IPS-18a (cell line): ENCODE measurements at regions not wholly inside any gene's neighbourhood (a gene's known extent, or its start where the extent isn't known, plus 50 kb on each side); places are given as distances from the start of the nearest gene placed in this dataset.

Source experiments
- H3K27ac ChIP-seq: one replicate; pipeline ENCODE4 v1.5.1; 2013; ENCODE audit warnings: low read length
- H3K27me3 ChIP-seq: one replicate; pipeline ENCODE4 v1.6.1; 2013; ENCODE audit warnings: mild to moderate bottlenecking, low read length; ENCODE audit not compliant: control insufficient read depth, insufficient read depth
- H3K36me3 ChIP-seq: one replicate; pipeline ENCODE4 v1.6.1; 2013; ENCODE audit warnings: low read depth, low read length; ENCODE audit not compliant: control insufficient read depth
- H3K4me1 ChIP-seq: one replicate; pipeline ENCODE4 v1.6.1; 2013; ENCODE audit warnings: low read depth, low read length; ENCODE audit not compliant: control insufficient read depth
- H3K4me3 ChIP-seq: one replicate; pipeline ENCODE4 v1.5.1; 2013; ENCODE audit warnings: low read length
- H3K9ac ChIP-seq: one replicate; pipeline ENCODE4 v1.6.1; 2013; ENCODE audit warnings: mild to moderate bottlenecking, low read length, moderate library complexity
- H3K9me3 ChIP-seq: one replicate; pipeline ENCODE4 v1.6.1; 2013; ENCODE audit warnings: low read depth, low read length; ENCODE audit not compliant: control insufficient read depth

DNA sequence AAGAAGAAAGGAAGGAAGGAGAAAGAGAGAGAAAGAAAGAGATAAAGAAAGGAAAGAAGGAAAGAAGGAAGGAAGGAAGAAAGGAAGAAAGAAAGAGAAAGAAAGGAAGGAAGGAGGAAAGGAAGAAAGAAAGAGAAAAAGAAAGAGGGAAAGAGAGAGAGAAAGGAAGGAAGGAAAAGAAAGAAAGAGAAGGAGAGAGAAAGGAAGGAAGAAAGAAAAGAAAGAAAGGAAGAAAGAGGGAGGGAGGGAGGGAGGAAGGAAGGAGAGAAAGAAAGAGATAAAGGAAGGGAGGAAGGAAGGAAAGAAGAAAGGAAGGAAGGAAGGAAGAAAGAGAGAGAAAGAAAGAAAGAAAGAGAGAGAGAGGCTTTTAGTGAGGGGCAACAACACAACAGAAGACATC is 135.1 kb upstream of the VSTM2B start:
- no peaks in the 10 kb centered on the region for H3K36me3 ChIP-seq
- H3K9ac ChIP-seq, result no peak overlapping the region
- no peak overlapping the region for H3K4me3 ChIP-seq
- no peaks in the 10 kb centered on the region for H3K9me3 ChIP-seq
- H3K27ac ChIP-seq, result no peak overlapping the region
- H3K27me3 ChIP-seq, result no peaks in the 10 kb centered on the region
- peaks cover 8% of the 10 kb centered on the region for H3K4me1 ChIP-seq

DNA sequence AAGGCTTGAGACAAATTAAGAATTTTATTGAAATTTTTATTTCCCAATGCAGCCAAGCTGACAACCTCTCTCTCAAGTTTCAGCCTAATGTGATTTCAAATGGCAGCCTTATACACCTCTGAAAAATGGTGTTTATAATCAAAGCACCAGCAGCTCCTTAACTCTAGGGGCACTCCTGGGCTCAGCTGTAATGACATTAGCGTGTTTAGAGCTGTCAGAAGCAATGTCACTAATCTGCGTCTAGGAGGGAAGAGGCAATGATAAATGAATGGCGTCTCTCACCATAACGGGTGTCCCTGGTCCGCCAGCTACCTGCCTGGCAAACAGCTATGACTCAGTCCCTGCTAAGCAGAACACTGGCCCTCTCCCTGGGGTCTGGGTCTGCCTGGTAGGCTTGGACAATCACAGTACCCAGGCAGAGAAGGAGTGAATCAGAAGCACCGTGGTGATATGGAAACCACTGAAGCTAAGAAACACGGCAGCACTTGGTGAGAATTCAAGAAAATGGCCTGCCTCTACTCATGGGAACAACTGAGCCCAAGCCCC is 131.8 kb upstream of the VSTM2B start:
- no peak overlapping the region for H3K9ac ChIP-seq
- H3K27ac ChIP-seq, result no peak overlapping the region
- no peaks in the 10 kb centered on the region for H3K27me3 ChIP-seq
- peaks cover 8% of the 10 kb centered on the region for H3K4me1 ChIP-seq
- no peaks in the 10 kb centered on the region for H3K9me3 ChIP-seq
- H3K4me3 ChIP-seq, result no peak overlapping the region
- no peaks in the 10 kb centered on the region for H3K36me3 ChIP-seq

- Histone ChIP-seq H3K4me3 (no peak overlapping the region), H3K27ac (no peak overlapping the region), H3K27me3 (no peaks in the 10 kb centered on the region), H3K4me1 (peaks cover 12% of the 10 kb centered on the region), H3K9me3 (no peaks in the 10 kb centered on the region), H3K9ac (no peak overlapping the region), H3K36me3 (no peaks in the 10 kb centered on the region)
Observed at GRCh38 chr19:29395111-29395733, 130.6 kb upstream of the VSTM2B start.

- Histone ChIP-seq H3K4me1 (peaks cover 12% of the 10 kb centered on the region), H3K36me3 (no peaks in the 10 kb centered on the region), H3K4me3 (no peak overlapping the region), H3K27ac (no peak overlapping the region), H3K27me3 (no peaks in the 10 kb centered on the region), H3K9ac (no peak overlapping the region), H3K9me3 (no peaks in the 10 kb centered on the region)
Observed at GRCh38 chr19:29395734-29396414, 129.9 kb upstream of the VSTM2B start.

GRCh38 chr19:29396925-29397324 is 128.9 kb upstream of the VSTM2B start:
- Histone ChIP-seq H3K9ac (no peak overlapping the region), H3K27ac (no peak overlapping the region), H3K9me3 (no peaks in the 10 kb centered on the region), H3K36me3 (no peaks in the 10 kb centered on the region), H3K4me1 (peaks cover 12% of the 10 kb centered on the region), H3K27me3 (no peaks in the 10 kb centered on the region), H3K4me3 (no peak overlapping the region)

GRCh38 chr19:29397748-29398147 is 128.0 kb upstream of the VSTM2B start:
- H3K4me3 ChIP-seq, result no peak overlapping the region
- H3K9me3 ChIP-seq, result no peaks in the 10 kb centered on the region
- H3K9ac ChIP-seq, result no peak overlapping the region
- no peaks in the 10 kb centered on the region for H3K27me3 ChIP-seq
- peaks cover 12% of the 10 kb centered on the region for H3K4me1 ChIP-seq
- no peak overlapping the region for H3K27ac ChIP-seq
- no peaks in the 10 kb centered on the region for H3K36me3 ChIP-seq

DNA sequence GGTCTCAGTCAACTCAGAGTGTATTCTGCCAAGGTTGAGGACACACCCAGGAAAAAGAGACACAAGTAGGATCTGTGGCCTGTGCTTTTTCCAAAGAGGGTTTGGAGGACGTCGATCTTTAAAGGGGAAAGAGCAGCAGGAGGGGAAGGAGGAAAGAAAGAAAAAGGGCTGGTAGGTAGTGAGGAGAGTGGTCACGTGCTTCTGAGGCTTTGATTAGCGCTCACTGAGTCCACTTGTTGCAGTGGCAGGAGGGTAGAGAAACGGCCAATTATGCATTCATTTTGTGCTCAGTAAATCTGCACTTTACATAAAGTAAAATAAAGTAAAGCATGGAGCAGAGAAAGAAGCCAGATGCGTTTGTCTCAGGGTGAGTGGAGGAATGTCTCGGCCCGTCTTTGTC is 126.0 kb upstream of the VSTM2B start:
- no peaks in the 10 kb centered on the region for H3K36me3 ChIP-seq
- H3K4me3 ChIP-seq, result no peak overlapping the region
- H3K9ac ChIP-seq, result no peak overlapping the region
- H3K9me3 ChIP-seq, result no peaks in the 10 kb centered on the region
- H3K27me3 ChIP-seq, result peaks cover 8% of the 10 kb centered on the region
- H3K4me1 ChIP-seq, result peaks cover 10% of the 10 kb centered on the region
- no peak overlapping the region for H3K27ac ChIP-seq

DNA sequence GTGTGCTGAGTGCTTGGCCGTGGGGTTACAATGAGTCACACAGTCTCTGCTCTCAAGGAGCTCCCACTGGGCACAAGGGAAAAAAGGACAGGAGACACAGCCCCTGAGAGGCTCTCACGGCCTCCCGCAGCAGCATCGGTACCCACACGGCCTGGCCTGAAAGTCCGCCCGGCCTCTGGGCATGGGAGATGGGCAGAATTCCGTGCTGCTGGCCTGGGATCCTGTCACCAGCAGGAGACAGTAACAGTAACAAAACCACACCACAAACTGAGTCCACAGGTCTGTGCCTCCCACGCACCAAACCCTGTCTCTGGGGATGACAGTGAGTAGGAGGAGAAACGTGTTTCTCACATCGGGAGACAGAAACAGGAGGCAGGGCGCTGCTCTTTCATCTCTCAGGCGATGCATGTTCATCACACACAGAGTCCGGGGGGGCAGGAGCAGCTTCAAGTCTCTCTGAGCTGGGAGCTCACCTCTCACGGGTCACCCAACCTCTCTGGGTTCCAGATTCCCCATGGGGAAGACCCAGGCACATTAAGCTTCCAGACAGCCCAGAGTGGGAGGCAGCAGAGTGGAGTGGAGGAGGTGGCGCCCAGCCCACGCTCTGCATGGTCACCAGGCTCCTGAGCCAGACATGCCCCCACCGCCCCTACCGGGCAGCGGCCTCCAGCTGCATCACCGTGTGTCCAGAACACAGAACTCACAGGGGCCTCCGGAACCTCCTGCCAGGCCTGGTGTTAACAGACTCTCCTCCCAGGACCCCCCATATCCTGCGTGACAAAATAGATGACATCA is 124.7 kb upstream of the VSTM2B start:
- Histone ChIP-seq H3K4me3 (no peak overlapping the region), H3K27me3 (peaks cover 8% of the 10 kb centered on the region), H3K9me3 (no peaks in the 10 kb centered on the region), H3K27ac (no peak overlapping the region), H3K4me1 (peaks cover 11% of the 10 kb centered on the region), H3K36me3 (no peaks in the 10 kb centered on the region), H3K9ac (no peak overlapping the region)

DNA sequence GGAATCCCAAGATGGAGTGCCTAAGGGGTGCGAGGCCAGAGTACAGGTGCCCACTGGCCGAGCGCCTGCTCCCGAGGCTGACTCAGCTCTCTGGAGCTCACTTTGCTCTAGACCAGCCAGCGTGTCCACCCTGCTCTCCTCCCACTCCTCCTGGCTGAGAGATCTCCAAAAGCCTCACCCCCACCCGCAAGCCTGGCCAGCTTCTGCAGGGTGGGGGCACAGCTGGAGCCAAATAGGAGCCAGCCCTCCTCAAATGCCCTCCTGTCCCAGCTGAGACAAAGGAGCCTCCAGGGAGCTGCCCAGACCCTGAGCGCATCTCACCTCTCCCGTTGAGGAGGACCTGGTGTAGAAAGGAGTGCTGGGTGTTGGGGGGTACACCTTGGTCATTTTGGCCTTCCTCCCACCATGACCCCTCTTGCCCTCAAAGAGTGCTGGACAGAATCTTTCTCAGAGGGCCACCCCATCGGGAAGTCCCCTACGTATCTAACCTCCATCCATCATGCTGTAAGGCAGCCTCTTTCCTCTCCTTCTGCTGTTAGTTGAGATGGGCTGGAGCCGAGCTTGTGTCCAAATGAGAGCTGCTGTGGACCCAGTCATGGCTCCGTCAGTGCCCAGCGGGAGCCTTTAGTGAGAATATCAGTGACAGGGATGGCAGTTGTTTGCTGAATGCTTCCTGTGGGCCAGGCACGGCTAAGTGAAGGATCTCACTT is 123.9 kb upstream of the VSTM2B start:
- Histone ChIP-seq H3K4me1 (peaks cover 11% of the 10 kb centered on the region), H3K36me3 (no peaks in the 10 kb centered on the region), H3K27me3 (peaks cover 8% of the 10 kb centered on the region), H3K9me3 (no peaks in the 10 kb centered on the region), H3K27ac (no peak overlapping the region), H3K4me3 (no peak overlapping the region), H3K9ac (no peak overlapping the region)

DNA sequence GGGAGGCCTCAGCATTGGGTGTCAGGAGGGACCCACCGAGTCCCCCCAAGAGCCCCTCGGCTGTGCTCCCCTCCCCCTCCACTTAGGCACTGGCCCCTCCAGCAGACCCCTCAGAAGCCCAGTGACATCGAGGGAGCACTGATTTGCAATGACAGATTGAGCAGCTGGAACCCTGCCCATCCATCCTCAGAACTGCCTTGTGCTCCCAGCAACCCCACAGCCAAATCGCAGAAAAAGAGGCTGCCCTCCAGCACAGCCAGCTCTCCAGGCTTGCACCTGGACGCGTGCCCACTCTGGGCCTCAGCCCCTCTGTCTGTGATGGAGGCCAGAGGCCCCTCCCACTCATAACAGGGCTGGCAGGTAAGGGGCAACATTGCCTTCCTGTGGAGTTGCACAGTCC is 123.2 kb upstream of the VSTM2B start:
- Histone ChIP-seq H3K9ac (no peak overlapping the region), H3K27ac (no peak overlapping the region), H3K27me3 (peaks cover 8% of the 10 kb centered on the region), H3K4me3 (no peak overlapping the region), H3K9me3 (no peaks in the 10 kb centered on the region), H3K36me3 (no peaks in the 10 kb centered on the region), H3K4me1 (peaks cover 11% of the 10 kb centered on the region)

- Histone ChIP-seq H3K27ac (no peak overlapping the region), H3K4me3 (no peak overlapping the region), H3K4me1 (peaks cover 11% of the 10 kb centered on the region), H3K9ac (no peak overlapping the region), H3K9me3 (no peaks in the 10 kb centered on the region), H3K36me3 (no peaks in the 10 kb centered on the region), H3K27me3 (peaks cover 8% of the 10 kb centered on the region)
Observed at GRCh38 chr19:29404015-29404414, 121.8 kb upstream of the VSTM2B start.
